VCaP (cell line): ENCODE measurements at regions not wholly inside any gene's neighbourhood (a gene's known extent, or its start where the extent isn't known, plus 50 kb on each side); places are given as distances from the start of the nearest gene placed in this dataset.
"Not testable (repeated sequence)": the region's sequence is repeated elsewhere in the genome, so short reads cannot be mapped to it uniquely, and the experiment has no call there.

Experiments
- H3K27ac ChIP-seq: fragments of 450-650 bp; 2 replicates; pipeline ENCODE4 v1.5.1; 2017
- TF ChIP-seq, protein P1 (sequence below): fragments of 450-650 bp; conservative IDR thresholded peaks from 2 replicates; pipeline ENCODE4 v1.5.1; 2017; ENCODE audit warnings: mild to moderate bottlenecking, moderate library complexity

DNA sequence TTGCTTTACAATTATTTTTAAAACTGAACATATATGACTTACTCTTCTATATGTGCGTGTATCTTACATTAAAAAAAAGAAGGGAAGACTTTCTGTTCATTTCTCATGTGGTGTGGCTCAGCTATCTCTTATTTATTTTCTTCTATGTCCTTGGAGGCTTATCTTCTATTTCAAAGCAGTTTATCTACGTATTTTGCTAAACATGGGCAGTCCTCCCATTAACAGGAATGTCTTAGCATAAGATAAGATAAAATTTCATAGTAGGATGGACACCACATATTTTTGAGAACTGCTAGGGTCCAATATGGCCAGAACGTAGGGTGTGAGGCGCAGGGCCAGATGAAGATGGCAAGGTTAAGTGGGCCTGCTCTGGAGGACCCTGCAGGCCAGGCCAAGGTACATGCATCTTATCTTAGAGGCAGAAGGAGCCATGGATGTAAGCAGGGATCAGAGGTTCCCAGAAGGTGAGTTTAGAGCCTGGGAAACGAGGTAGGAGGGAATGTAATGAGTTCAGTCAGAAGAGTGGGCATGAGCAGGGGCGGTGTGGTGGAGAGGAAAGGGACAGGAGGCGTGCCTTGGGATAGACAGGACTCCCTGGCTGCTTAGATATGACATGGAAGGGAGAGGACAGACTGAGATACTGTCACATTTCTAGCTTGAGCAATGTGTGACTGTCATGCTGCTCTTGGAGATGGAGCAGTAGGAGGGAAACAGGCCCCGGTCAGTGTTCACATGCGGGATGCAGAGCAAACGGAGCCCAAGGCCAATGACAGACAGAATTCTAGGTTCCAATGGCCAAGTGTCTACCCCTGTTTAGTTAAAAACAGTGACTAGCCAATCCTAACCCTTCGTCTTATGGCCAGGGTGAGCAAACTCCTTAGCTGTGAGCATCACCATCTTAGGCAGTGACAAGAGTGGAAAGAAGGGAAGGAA lies 68.6 kb upstream of the MEDAG start:
- no peak overlapping the region for H3K27ac ChIP-seq
- TF ChIP-seq, protein P1, sequence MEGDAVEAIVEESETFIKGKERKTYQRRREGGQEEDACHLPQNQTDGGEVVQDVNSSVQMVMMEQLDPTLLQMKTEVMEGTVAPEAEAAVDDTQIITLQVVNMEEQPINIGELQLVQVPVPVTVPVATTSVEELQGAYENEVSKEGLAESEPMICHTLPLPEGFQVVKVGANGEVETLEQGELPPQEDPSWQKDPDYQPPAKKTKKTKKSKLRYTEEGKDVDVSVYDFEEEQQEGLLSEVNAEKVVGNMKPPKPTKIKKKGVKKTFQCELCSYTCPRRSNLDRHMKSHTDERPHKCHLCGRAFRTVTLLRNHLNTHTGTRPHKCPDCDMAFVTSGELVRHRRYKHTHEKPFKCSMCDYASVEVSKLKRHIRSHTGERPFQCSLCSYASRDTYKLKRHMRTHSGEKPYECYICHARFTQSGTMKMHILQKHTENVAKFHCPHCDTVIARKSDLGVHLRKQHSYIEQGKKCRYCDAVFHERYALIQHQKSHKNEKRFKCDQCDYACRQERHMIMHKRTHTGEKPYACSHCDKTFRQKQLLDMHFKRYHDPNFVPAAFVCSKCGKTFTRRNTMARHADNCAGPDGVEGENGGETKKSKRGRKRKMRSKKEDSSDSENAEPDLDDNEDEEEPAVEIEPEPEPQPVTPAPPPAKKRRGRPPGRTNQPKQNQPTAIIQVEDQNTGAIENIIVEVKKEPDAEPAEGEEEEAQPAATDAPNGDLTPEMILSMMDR = no peak

DNA sequence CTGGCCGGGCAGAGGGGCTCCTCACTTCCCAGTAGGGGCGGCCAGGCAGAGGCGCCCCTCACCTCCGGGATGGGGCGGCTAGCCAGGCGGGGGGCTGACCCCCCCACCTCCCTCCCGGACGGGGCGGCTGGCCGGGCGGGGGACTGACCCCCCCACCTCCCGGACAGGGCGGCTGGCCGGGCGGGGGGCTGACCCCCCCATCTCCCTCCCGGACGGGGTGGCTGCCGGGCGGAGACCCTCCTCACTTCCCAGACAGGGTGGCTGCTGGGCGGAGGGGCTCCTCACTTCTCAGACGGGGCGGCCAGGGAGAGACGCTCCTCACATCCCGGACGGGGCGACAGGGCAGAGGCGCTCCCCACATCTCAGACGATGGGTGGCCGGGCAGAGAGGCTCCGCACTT lies 66.4 kb upstream of the MEDAG start:
- not testable (repeated sequence) for H3K27ac ChIP-seq

DNA sequence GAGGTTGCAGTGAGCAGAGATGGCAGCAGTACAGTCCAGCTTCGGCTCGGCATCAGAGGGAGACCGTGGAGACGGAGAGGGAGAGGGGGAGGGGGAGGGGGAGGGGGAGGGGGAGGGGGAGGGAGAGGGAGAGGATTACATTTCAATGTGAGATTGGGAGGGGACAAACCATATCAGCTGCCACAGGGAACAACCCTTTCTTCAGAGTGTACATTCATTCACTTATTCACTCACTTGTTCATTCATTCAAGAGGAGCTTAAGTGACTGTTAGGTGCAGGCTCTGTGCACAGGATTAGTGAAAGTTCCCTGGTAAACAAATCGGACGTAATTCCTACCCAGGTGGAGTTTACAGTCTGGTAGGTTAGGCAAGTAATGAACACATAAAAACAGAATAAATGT lies 65.6 kb upstream of the MEDAG start:
- TF ChIP-seq, protein P1 = no peak

DNA sequence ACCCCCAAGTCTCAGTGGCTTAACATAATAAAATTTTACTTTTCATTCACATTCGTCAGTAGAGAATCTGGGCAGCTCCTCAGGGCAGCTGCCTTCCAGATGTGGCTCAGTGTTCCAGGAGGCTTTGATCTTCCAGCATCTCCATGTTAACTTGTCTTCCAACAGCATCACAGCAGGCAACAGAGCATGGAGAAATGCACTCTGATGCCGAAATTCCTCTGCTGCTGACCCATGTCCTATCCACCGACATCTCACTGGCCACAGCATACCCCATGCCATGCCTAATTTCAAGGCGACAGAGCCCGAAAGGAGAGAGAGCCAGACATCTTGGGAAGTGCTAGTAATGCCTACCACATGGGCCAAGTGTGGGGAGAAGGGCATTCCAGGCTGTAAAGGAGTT lies 64.9 kb upstream of the MEDAG start:
- TF ChIP-seq, protein P1 = no peak
- no peak overlapping the region for H3K27ac ChIP-seq

More for the DNA sequence above, 65.6 kb upstream of the MEDAG start:
- H3K27ac ChIP-seq = no peak overlapping the region

DNA sequence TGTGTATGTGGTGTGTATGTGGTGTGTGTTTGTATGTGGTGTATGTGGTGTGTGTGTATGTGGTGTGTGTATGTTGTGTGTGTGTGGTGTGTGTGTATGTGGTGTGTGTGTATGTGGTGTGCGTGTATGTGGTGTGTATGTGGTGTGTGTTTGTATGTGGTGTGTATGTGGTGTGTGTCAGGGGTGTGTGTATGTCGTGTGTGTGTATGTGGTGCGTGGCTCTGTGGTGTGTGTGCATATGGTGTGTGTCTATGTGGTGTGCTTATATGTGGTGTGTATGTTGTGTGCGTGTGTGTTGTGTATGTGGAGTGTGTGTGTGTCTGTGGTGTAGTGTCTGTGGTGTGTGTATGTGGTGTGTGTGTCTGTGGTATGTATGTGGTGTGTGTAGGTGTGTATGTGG lies 62.5 kb upstream of the MEDAG start:
- TF ChIP-seq, protein P1 = no peak
- H3K27ac ChIP-seq = no peak overlapping the region

DNA sequence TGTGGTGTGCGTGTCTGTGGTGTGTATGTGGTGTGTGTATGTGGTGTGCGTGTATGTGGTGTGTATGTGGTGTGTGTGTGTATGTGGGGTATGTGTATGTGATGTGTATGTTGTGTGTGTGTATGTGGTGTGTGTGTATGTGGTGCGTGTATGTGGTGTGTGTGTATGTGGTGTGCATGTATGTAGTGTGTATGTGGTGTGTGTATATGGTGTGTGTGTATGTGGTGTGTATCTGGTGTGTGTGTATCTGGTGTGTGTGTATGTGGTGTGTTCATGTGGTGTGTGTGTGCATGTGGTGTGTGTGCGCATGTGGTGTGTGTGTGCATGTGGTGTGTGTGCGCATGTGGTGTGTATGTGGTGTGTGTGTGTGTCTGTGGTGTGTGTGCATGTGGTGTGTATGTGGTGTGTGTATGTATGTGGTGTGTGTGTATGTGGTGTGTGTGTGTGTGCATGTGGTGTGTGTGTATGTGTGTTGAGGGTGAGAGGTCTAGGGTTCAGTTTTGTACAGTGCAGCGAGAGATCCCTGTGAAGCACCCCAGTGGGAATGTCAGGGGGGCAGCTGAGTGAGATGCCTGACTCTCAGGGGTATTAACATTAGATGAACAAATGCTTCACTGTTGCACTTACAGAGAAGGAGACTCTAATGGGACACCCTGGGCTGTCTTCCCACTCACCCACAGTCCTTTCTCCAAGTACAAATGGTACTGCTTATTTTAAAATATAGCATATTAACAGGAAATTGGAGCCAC lies 61.3 kb upstream of the MEDAG start:
- H3K27ac ChIP-seq = no peak overlapping the region
- TF ChIP-seq, protein P1 = no peak

DNA sequence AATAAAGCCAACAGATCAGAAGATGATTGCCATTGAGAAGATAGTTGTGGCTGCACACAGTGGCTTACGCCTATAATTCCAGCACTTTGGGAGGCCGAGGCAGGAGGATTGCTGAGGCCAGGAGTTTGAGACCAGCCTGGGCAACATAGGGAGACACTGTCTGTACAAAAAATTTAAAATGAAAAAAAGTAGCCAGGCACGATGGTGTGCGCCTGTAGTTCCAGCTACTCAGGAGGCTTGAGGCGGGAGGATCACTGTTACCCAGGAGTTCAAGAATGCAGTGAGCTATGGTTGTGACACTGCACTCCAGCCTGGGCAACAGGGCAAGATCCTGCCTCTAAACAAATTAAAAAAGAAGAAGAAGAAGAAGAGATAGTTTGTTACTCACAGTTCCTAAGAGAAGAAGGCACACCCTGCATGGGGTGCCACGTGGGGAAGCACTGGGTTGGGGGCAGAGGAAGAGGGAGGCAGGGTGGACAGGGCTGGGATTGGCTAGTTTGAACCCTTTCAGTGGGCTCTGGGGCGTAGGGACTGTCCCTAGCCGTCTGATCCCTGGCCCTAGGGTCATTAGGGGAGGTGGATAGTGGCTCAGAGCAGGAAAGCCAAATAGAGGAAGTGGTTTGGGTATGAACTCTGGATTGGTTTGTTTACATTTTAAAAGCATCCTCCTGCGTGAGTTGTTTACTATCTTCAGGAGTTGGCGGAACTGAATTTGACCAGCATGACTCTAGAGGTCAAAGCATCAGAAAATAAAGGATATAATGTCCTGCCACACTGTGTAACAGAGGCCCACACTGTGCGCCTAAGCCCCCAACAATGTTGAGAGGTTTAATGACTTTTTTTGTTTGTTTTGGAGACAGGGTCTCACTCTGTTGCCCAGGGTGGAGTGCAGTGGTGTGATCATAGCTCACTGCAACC lies 60.5 kb upstream of the MEDAG start:
- TF ChIP-seq, protein P1 = no peak
- H3K27ac ChIP-seq = no peak overlapping the region
